Erythroblast (primary cell): ENCODE measurements at regions not wholly inside any gene's neighbourhood (a gene's known extent, or its start where the extent isn't known, plus 50 kb on each side); places are given as distances from the start of the nearest gene placed in this dataset.

Experiments used
- GATA1 ChIP-seq: IDR thresholded peaks from 2 replicates; pipeline ENCODE4 v1.6.1; 2011; ENCODE audit warnings: low read depth, mild to moderate bottlenecking, control low read depth, low read length, moderate library complexity
- POLR2A ChIP-seq: IDR thresholded peaks from 2 replicates; pipeline ENCODE4 v1.6.1; 2011; ENCODE audit warnings: mild to moderate bottlenecking, low read length

DNA sequence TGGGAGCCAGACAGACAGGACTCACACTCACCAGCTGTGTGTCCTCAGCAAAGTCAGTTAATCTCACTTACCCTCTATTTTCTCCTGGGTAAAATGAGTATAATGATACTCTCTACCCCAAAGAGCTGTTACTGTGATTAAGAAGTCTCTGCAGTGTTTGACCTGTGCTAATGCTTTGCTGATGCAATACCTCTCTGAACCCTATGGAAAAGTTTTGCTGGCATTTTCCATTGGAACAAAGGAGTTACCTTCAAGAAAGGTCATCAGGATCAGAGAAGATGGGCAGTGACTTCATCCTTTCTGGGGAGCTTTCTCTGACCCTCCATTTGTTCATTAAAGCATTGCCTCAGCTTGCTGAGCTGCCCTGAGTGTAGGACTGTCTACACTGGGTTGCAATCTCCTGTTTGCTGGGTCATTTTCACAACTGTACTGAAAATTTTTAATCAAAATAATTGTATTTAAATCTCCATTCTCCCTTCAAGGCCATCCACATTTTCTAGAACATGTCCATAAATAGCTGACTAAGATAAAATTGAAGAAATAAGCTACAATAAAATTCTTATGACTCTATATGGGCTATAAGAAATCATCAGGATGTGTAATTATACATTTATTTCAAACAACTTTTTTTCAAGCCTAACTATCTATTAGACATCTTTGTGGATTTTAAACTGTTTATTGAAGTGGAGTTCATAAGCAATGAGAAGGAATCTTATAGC, 272.8 kb upstream of the CPEB2 start:
- TF ChIP-seq POLR2A (no peak), GATA1 (no peak)
